Body of pancreas (tissue), 4 donors: ENCODE measurements at regions not wholly inside any gene's neighbourhood (a gene's known extent, or its start where the extent isn't known, plus 50 kb on each side); places are given as distances from the start of the nearest gene placed in this dataset.

Experiments used
- CTCF ChIP-seq, 7 experiments: fragments of 450-650 bp in 4 of 7; fragments of 200-600 bp in 3 of 7; sonication (generic) in 3 of 7; IDR thresholded peaks; one replicate each; pipeline ENCODE4 v1.5.1; 2016 to 2019; ENCODE audit warnings: antibody characterized with exemption in 7 of 7
- POLR2A ChIP-seq, 3 donors: fragments of 450-650 bp; IDR thresholded peaks; one replicate each; pipeline ENCODE4 v1.6.1; 2016; ENCODE audit warnings: antibody characterized with exemption in 3 of 3, mild to moderate bottlenecking in 2 of 3

- TF ChIP-seq CTCF (IDR thresholded peaks at IDR 0.05) (no peak), POLR2A (IDR thresholded peaks at IDR 0.05) (no peak)
These were observed 338.8 kb upstream of the SHH start for GRCh38 chr7:156151078-156151477.
